IPS-18c (cell line): ENCODE measurements at regions not wholly inside any gene's neighbourhood (a gene's known extent, or its start where the extent isn't known, plus 50 kb on each side); places are given as distances from the start of the nearest gene placed in this dataset.

Experiments
- H3K4me3 ChIP-seq: 2 replicates; pipeline ENCODE4 v1.7.0; 2013; ENCODE audit warnings: low read depth, mild to moderate bottlenecking, low read length, moderate library complexity; ENCODE audit not compliant: insufficient read depth
- H3K9me3 ChIP-seq: one replicate; pipeline ENCODE4 v1.6.1; 2013; ENCODE audit warnings: mild to moderate bottlenecking, low read length, moderate library complexity; ENCODE audit not compliant: control insufficient read depth, insufficient read depth

DNA sequence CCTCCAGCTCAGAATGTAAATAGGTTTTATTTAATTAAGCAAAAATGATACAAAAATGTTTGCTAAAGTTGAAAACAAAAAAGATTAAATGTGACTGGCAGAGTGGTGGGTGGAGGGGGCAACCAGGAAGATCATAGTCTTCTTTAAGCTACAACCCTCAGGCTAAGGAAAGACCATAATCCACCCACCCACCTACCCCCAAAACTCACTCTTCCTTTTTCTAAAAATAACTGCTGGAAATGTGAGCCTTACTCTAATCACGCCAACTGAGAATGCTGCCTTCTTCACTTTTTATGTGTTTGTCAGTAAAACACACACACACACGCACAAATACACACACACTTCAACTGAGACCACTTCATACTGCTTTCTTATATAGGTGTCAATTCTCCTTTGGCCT is 230.0 kb upstream of the EGLN3 start:
- Histone ChIP-seq H3K4me3 (no peak overlapping the region), H3K9me3 (no peaks in the 10 kb centered on the region)

DNA sequence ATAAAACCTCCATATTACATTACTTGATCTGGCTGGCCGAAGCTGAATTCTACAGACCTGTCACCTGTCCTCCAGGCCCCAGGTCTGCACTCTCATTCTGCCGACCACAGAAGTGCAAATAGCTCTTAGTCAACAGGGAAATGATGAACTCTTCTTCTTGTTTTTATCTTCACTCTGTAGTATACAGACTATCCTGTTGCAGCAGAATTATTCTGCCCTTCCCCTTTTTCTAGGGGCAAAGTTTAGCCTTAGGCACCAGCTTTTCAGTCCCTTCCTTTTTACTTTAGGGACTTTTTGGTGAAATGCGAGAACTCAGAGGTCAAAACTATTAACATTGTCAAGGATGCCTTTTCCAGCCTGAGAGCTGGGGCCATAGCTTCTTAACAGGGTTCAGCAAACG is 229.6 kb upstream of the EGLN3 start:
- Histone ChIP-seq H3K4me3 (no peak overlapping the region), H3K9me3 (no peaks in the 10 kb centered on the region)

DNA sequence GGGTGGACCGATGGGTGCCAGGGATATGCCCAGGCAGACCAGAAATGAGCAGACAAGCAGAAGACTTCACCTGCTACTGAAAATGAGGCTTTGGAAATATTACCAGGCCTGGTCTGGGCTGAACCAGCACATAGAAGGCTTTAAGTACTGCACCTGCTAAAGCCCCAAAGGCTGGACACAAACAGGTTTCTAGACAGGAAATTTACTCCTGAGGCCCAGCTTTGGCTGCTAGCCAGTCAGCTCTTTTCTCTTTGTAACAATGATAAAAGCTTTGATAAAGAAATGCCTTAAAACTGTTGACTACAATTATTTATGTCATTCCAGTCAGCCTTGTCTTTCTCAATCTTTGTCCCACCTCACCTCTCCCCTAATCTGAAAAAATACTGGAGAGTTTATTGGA is 228.9 kb upstream of the EGLN3 start:
- Histone ChIP-seq H3K4me3 (no peak overlapping the region), H3K9me3 (no peaks in the 10 kb centered on the region)

GRCh38 chr14:34177466-34177865 is 226.6 kb upstream of the EGLN3 start:
- Histone ChIP-seq H3K4me3 (no peak overlapping the region), H3K9me3 (no peaks in the 10 kb centered on the region)

DNA sequence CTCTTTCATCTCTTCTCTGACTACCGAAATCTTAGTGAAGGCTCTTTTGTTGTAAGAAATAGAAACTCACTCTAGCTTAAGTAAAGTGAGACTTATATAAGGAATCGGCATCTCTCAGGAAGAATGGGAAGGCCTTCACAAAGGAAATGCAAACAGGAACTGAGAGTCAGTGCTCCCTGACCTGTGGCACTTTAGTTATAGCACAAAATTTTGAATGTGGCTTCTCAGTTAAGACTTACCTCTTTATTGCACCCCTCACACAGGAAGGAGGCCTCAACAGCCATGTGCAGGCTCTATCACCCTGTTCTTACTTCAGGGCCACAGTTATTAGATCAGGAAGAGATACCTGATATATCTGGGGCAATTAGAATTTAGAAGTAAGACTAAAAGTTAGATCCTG is 224.7 kb upstream of the EGLN3 start:
- H3K4me3 ChIP-seq = no peak overlapping the region
- no peaks in the 10 kb centered on the region for H3K9me3 ChIP-seq

DNA sequence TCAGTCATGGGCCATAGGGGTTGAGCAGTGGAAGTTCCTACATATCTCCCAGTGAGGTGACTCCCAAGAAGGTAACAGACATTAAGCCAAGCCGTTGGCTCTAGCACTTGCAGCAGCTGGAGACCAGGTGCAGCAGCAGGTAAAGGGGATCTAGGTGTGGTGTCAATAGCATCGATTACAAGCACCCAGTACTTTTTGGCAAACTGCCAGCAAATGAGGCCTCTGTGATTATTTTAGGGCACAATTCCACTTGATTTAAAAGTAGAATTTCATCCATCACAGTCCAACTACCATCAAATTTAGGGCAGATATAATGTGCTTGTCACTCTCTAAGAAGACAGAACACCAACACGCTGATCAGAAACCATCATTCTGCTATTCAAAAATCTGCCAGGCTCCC is 224.1 kb upstream of the EGLN3 start:
- no peaks in the 10 kb centered on the region for H3K9me3 ChIP-seq
- H3K4me3 ChIP-seq = no peak overlapping the region

DNA sequence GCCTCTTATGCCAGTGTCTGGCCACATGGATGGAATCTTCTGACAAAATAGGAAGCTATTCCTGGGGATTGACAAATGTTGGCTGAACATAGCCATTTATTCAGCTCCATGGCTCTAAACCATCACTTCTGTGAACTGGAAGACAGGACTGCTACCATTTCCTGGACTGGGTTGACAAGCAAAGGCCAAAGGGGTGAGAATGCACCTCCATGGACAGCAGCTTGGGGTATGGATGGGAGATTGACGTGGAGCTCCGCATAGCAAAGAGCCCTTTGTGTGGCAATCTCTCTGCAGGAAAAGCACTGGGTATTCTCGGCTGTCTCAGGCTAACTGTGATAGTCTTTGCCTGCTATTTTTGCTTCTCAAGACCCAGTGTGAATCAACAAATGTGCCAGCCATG is 223.0 kb upstream of the EGLN3 start:
- H3K4me3 ChIP-seq = no peak overlapping the region
- H3K9me3 ChIP-seq = no peaks in the 10 kb centered on the region

DNA sequence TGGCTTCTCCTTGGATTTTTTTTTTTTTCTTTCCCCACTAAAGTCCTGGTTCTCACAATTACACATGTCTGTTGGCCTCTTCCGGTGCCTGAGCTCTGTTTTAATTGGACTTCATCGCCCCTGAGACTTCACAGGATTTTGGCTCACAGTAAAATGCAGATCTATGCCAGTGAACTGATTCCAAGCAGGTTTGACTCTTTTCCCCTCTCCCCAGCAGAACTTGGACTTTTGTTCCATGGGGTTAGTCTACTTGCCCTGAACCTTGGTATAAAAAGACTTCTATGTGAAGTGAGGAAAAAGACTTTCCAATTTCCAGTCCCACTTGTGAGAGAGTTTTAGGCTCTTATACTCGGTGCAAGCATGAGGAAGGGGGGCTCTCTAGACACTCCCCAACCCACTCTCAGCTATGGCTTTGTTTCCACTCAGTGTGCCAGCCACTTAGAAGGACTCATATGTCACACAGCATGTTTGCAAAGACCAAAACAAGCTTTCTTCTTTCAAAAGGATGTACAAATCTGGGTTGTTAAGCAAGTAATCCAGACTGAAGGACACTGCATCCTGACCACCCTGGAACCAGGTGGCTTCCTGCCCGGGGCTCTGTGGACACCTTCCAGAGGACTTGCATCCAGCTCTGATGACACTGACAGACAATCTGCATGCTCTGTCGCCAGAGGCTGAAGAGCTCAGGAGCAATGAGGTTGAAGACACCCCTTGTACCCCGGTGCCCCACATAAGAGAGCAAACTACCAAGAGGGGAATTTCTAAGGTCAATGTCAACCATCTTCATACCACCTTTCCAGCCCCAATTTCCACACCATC is 221.9 kb upstream of the EGLN3 start:
- Histone ChIP-seq H3K4me3 (no peak overlapping the region), H3K9me3 (no peaks in the 10 kb centered on the region)

DNA sequence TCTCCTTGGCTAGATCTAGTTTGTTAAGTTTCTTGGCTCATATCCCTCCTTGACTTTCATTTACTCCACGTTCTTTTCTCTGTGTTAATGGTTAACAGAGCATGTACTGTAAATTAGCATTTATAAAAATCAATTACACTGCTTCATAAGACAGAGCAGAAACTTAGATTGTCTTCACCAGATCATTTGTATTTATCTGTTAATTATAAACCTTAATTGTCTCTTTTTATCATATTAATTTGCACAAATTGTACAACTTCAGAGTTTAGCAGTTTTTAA is 221.2 kb upstream of the EGLN3 start:
- Histone ChIP-seq H3K9me3 (no peaks in the 10 kb centered on the region), H3K4me3 (no peak overlapping the region)

DNA sequence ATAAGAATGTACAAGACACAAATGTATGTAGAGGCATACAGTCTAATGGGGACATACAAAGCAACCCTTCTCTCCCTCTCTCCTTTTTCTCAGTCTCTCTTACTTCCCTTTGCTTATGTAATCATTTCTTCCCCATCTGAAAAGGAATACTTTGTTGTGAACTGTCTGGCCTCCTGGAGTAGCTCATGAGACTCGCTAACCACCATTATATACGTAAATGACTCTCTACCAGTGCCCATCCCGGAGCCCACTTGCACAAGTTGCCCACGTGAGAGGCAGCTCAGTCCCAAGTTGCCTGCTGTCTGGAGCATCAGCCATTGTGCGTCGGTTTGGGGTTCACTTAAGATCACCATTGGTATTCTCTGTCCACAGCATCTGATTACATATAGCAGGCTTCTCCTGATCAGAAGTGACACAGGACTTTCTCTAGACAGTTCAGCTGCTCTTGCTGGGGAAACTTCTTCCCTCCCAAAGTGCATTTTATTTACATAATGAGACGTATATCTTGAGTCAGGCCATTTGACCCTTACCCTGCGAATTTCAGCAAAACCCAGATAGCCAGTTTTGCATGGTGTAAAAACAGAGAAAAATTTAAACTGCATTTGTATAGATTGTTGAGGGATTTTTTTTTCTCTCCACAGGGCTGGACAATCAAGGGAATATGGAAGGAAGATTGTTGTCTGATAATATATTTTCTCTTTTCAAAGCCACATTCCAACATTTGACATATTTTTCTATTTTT is 220.7 kb upstream of the EGLN3 start:
- no peak overlapping the region for H3K4me3 ChIP-seq

GRCh38 chr14:34170882-34171281 is 220.0 kb upstream of the EGLN3 start:
- H3K4me3 ChIP-seq = no peak overlapping the region
- H3K9me3 ChIP-seq = no peaks in the 10 kb centered on the region

More for the DNA sequence above, 220.7 kb upstream of the EGLN3 start:
- H3K9me3 ChIP-seq = no peaks in the 10 kb centered on the region

- H3K4me3 ChIP-seq = no peak overlapping the region
Measured at GRCh38 chr14:34169561-34169960, 218.7 kb upstream of the EGLN3 start.

DNA sequence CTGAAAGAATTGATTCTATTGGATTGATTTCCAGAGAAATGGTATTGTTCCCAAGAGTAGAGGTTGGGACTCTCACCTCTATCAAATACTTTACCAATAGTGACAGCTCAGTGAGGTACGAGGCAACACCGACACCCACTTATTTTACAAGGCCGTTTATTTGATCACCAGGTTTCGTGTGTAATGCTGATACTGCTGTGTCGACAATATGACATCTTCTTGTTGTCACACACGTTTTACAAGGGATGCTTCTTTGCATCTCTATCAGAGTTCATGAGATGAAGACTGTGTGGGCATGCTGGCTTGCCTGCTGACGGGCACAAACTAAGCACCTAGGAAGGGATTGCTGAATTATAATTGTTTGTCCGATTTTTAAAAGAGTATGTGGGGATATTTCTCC is 217.8 kb upstream of the EGLN3 start:
- H3K9me3 ChIP-seq = no peaks in the 10 kb centered on the region
- no peak overlapping the region for H3K4me3 ChIP-seq

More at GRCh38 chr14:34169561-34169960, 218.7 kb upstream of the EGLN3 start:
- no peaks in the 10 kb centered on the region for H3K9me3 ChIP-seq

DNA sequence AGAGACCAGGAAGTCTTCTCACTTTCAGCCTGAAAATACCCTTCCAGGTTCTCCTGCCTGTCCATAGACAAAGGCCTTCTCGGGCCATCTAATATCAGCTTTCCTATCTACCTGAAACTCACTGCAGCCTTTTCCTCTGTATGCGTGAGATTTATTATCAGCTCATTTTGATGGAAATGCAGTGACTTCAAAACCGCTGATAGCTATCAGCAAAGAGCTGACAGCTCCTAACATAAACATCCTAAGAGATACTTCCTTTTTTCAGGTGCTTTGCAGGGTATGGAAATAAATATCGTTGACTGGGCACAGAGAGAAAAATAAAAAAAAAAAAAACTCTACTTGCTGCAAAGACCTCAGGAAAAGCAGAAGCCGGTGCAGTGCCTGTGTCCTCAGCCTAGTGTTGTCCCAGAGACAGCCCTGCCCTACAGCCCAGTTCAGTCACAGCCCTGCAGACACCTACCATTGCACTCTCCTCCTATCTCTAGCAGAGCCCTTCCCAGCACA is 215.0 kb upstream of the EGLN3 start:
- H3K4me3 ChIP-seq = no peak overlapping the region

DNA sequence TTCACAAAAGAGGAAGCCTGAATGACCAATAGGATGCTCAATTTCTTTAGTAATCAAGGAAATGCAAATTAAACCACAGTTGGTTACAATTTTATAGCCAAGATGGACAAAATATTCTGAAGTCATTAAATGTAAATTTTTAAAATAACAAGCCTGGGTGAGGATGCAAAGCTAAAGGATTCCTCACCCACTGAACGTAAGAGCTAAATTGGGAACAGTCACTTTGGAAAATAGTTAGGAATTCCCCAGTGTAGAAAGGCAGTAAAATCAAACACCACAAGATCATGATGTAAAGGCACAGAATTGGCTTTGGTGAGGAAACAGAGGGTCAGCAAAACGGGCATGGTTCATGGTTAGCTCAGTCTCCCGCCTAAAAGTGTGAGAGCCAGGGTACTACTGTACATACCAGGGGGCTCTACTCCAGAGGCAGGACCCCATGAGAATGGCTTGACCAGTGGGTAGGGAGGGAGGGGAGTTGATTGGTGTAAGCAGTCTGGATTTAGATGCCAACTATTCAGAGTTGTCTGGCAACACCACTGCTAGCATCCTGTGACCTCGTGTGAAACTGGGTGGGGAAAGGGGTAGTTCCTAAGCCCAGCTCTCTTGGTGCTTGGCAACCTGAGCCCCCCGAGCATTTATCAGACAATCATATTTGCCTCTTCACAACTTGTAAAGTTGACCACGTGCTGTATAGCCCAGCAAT is 213.4 kb upstream of the EGLN3 start:
- H3K4me3 ChIP-seq = no peak overlapping the region
- no peaks in the 10 kb centered on the region for H3K9me3 ChIP-seq

More for the DNA sequence above, 215.0 kb upstream of the EGLN3 start:
- H3K9me3 ChIP-seq = no peaks in the 10 kb centered on the region

GRCh38 chr14:34161351-34162082 is 210.6 kb upstream of the EGLN3 start:
- Histone ChIP-seq H3K9me3 (no peaks in the 10 kb centered on the region), H3K4me3 (no peak overlapping the region)

DNA sequence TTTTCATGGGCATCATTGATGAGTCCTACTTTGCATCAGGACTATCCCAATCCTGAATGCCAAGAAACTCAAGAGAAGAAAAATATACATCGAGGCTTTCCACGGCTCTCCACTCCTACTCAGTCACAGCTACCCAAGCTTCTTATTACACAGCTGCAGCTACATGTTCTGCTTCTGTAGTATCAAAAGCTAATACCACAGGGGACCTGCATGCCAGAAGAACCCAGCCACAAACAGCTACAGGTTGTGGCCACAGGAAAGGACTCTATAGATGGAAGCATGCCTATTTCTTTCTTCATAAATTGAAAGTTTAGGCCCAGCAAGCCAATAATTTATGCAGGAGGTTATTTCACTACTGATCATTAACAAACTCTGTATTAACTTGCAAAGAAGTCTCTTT is 209.7 kb upstream of the EGLN3 start:
- H3K4me3 ChIP-seq = no peak overlapping the region
- H3K9me3 ChIP-seq = no peaks in the 10 kb centered on the region
